Tibial nerve (tissue), 4 donors: ENCODE measurements at regions not wholly inside any gene's neighbourhood (a gene's known extent, or its start where the extent isn't known, plus 50 kb on each side); places are given as distances from the start of the nearest gene placed in this dataset.

ENCODE experiments used
- CTCF ChIP-seq, 5 experiments: fragments of 200-600 bp in 3 of 5; fragments of 450-650 bp in 2 of 5; sonication (generic) in 3 of 5; IDR thresholded peaks; one replicate each; pipeline ENCODE4 v1.5.1; 2016 to 2019; ENCODE audit warnings: antibody characterized with exemption in 5 of 5, mild to moderate bottlenecking in 3 of 5, moderate library complexity in 2 of 5
- EP300 ChIP-seq, 2 donors: sonication (generic); formaldehyde crosslinking; IDR thresholded peaks; one replicate each; pipeline ENCODE4 v1.6.1; 2017; ENCODE audit warnings: antibody characterized with exemption in 2 of 2, mild to moderate bottlenecking in 1 of 2
- POLR2A ChIP-seq, 2 donors: fragments of 450-650 bp; IDR thresholded peaks; one replicate each; pipeline ENCODE4 v1.6.1; 2017; ENCODE audit warnings: antibody characterized with exemption in 2 of 2, mild to moderate bottlenecking in 2 of 2, moderate library complexity in 2 of 2

GRCh38 chr9:88034964-88035363 is 60.6 kb upstream of the CDK20 start:
- no peak for TF ChIP-seq CTCF (IDR thresholded peaks at IDR 0.05)
- no peak for TF ChIP-seq POLR2A (IDR thresholded peaks at IDR 0.05)
- TF ChIP-seq EP300 (IDR thresholded peaks at IDR 0.05), result no peak
